ENCODE measurements at regions not wholly inside any gene's neighbourhood (a gene's known extent, or its start where the extent isn't known, plus 50 kb on each side); places are given as distances from the start of the nearest gene placed in this dataset.

- Histone ChIP-seq H3K9me3 (peaks cover 0 to 9% (median 0%) of the 10 kb centered on the region in 4 donors), H3K27me3 (no peaks in the 10 kb centered on the region), H3K27ac (no peak overlapping the region), H3K4me1 (no peaks in the 10 kb centered on the region), H3K36me3 (no peaks in the 10 kb centered on the region), H3K4me3 (no peak overlapping the region)
- TF ChIP-seq CTCF (IDR thresholded peaks at IDR 0.05) (no peak), POLR2A (IDR thresholded peaks at IDR 0.05) (no peak)
- intact Hi-C loops (cut with DNase I): no loop called here
- DNase-seq: no peak
- no peak for ATAC-seq
Measured at GRCh38 chr13:39886336-39886735, 230.9 kb downstream of the COG6 start.

- no peak overlapping the region for H3K27ac ChIP-seq
- intact Hi-C loops (cut with DNase I): no loop called here
- TF ChIP-seq POLR2A (IDR thresholded peaks at IDR 0.05): no peak
- TF ChIP-seq CTCF (IDR thresholded peaks at IDR 0.05): no peak
- H3K27me3 ChIP-seq: no peaks in the 10 kb centered on the region
- no peaks in the 10 kb centered on the region for H3K36me3 ChIP-seq
- no peaks in the 10 kb centered on the region for H3K4me1 ChIP-seq
- ATAC-seq (no peak), DNase-seq (no peak)
- no peak overlapping the region for H3K4me3 ChIP-seq
- peaks cover 0 to 9% (median 0%) of the 10 kb centered on the region in 4 donors for H3K9me3 ChIP-seq
- 68% methylated on average over 2 of the region's 2 CpGs for WGBS (ENCODE audit: insufficient coverage, low coverage, low lambda C conversion rate, missing lambda C conversion rate)
Measured at GRCh38 chr13:39887387-39887786, 231.9 kb downstream of the COG6 start.

- Histone ChIP-seq H3K36me3 (no peaks in the 10 kb centered on the region), H3K4me1 (no peaks in the 10 kb centered on the region), H3K27ac (no peak overlapping the region), H3K27me3 (no peaks in the 10 kb centered on the region), H3K9me3 (peaks cover 0 to 6% (median 0%) of the 10 kb centered on the region in 4 donors), H3K4me3 (no peak overlapping the region)
- no peak for DNase-seq
- TF ChIP-seq CTCF (IDR thresholded peaks at IDR 0.05): no peak
- no peak for TF ChIP-seq POLR2A (IDR thresholded peaks at IDR 0.05)
- no peak for ATAC-seq
- WGBS (ENCODE audit: insufficient coverage, low coverage, low lambda C conversion rate, missing lambda C conversion rate): 25% methylated on average over 3 of the region's 4 CpGs
- intact Hi-C loops (cut with DNase I): no loop called here
Measured at GRCh38 chr13:39888865-39889810, 233.7 kb downstream of the COG6 start.

GRCh38 chr13:39890537-39890936 lies 235.1 kb downstream of the COG6 start:
- WGBS (ENCODE audit: insufficient coverage, low coverage, low lambda C conversion rate, missing lambda C conversion rate): 88% methylated on average over 4 of the region's 4 CpGs

More at GRCh38 chr13:39890537-39890936, 235.1 kb downstream of the COG6 start:
- TF ChIP-seq POLR2A (IDR thresholded peaks at IDR 0.05) (no peak), CTCF (IDR thresholded peaks at IDR 0.05) (no peak)
- no peaks in the 10 kb centered on the region for H3K27me3 ChIP-seq
- no peaks in the 10 kb centered on the region for H3K9me3 ChIP-seq
- intact Hi-C loops (cut with DNase I): no loop called here
- DNase-seq: no peak
- no peak for ATAC-seq
- H3K27ac ChIP-seq: no peak overlapping the region
- no peak overlapping the region for H3K4me3 ChIP-seq
- H3K36me3 ChIP-seq: no peaks in the 10 kb centered on the region
- H3K4me1 ChIP-seq: no peaks in the 10 kb centered on the region

All from right lobe of liver (tissue), 6 donors.